ENCODE measurements at regions not wholly inside any gene's neighbourhood (a gene's known extent, or its start where the extent isn't known, plus 50 kb on each side); places are given as distances from the start of the nearest gene placed in this dataset.

- no peak for TF ChIP-seq POLR2A (IDR thresholded peaks at IDR 0.05; ENCODE audit: low read depth, low read length)
- no peak for TF ChIP-seq TAF1 (IDR thresholded peaks at IDR 0.05; ENCODE audit: borderline replicate concordance, low read depth, low read length)
- no peak for TF ChIP-seq POLR2AphosphoS5 (IDR thresholded peaks at IDR 0.05; ENCODE audit: low read depth, low read length)
Measured at GRCh38 chr16:5867250-5867649, 769.7 kb upstream of the EEF2KMT start.

All from GM12892 (cell line).